ENCODE measurements at regions not wholly inside any gene's neighbourhood (a gene's known extent, or its start where the extent isn't known, plus 50 kb on each side); places are given as distances from the start of the nearest gene placed in this dataset.

- TF ChIP-seq, protein P1, sequence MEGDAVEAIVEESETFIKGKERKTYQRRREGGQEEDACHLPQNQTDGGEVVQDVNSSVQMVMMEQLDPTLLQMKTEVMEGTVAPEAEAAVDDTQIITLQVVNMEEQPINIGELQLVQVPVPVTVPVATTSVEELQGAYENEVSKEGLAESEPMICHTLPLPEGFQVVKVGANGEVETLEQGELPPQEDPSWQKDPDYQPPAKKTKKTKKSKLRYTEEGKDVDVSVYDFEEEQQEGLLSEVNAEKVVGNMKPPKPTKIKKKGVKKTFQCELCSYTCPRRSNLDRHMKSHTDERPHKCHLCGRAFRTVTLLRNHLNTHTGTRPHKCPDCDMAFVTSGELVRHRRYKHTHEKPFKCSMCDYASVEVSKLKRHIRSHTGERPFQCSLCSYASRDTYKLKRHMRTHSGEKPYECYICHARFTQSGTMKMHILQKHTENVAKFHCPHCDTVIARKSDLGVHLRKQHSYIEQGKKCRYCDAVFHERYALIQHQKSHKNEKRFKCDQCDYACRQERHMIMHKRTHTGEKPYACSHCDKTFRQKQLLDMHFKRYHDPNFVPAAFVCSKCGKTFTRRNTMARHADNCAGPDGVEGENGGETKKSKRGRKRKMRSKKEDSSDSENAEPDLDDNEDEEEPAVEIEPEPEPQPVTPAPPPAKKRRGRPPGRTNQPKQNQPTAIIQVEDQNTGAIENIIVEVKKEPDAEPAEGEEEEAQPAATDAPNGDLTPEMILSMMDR (conservative IDR thresholded peaks at IDR 0.05; ENCODE audit: low read depth in 2 of 2): peak in 1 of 2 experiments; percentile 75; a peak in 3 of 4 replicates
- TF ChIP-seq, protein P2, sequence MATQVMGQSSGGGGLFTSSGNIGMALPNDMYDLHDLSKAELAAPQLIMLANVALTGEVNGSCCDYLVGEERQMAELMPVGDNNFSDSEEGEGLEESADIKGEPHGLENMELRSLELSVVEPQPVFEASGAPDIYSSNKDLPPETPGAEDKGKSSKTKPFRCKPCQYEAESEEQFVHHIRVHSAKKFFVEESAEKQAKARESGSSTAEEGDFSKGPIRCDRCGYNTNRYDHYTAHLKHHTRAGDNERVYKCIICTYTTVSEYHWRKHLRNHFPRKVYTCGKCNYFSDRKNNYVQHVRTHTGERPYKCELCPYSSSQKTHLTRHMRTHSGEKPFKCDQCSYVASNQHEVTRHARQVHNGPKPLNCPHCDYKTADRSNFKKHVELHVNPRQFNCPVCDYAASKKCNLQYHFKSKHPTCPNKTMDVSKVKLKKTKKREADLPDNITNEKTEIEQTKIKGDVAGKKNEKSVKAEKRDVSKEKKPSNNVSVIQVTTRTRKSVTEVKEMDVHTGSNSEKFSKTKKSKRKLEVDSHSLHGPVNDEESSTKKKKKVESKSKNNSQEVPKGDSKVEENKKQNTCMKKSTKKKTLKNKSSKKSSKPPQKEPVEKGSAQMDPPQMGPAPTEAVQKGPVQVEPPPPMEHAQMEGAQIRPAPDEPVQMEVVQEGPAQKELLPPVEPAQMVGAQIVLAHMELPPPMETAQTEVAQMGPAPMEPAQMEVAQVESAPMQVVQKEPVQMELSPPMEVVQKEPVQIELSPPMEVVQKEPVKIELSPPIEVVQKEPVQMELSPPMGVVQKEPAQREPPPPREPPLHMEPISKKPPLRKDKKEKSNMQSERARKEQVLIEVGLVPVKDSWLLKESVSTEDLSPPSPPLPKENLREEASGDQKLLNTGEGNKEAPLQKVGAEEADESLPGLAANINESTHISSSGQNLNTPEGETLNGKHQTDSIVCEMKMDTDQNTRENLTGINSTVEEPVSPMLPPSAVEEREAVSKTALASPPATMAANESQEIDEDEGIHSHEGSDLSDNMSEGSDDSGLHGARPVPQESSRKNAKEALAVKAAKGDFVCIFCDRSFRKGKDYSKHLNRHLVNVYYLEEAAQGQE (IDR thresholded peaks at IDR 0.05; ENCODE audit: unreplicated experiment): no peak
- TF ChIP-seq CREB1 (CRISPR knock-in tag; IDR thresholded peaks at IDR 0.05; ENCODE audit: low read depth): no peak
Observed at GRCh38 chr6:95364016-95364604, 213.2 kb upstream of the MANEA start.

All from GM23338 (cell line).